ENCODE measurements at regions not wholly inside any gene's neighbourhood (a gene's known extent, or its start where the extent isn't known, plus 50 kb on each side); places are given as distances from the start of the nearest gene placed in this dataset.

- TF ChIP-seq, protein P1, sequence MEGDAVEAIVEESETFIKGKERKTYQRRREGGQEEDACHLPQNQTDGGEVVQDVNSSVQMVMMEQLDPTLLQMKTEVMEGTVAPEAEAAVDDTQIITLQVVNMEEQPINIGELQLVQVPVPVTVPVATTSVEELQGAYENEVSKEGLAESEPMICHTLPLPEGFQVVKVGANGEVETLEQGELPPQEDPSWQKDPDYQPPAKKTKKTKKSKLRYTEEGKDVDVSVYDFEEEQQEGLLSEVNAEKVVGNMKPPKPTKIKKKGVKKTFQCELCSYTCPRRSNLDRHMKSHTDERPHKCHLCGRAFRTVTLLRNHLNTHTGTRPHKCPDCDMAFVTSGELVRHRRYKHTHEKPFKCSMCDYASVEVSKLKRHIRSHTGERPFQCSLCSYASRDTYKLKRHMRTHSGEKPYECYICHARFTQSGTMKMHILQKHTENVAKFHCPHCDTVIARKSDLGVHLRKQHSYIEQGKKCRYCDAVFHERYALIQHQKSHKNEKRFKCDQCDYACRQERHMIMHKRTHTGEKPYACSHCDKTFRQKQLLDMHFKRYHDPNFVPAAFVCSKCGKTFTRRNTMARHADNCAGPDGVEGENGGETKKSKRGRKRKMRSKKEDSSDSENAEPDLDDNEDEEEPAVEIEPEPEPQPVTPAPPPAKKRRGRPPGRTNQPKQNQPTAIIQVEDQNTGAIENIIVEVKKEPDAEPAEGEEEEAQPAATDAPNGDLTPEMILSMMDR (IDR thresholded peaks at IDR 0.05): no peak
- TF ChIP-seq EZH2phosphoT487 (IDR thresholded peaks at IDR 0.05; ENCODE audit: borderline replicate concordance, low read depth) (no peak), IRF3 (IDR thresholded peaks at IDR 0.05; ENCODE audit: low read depth, low read length) (no peak), MXI1 (IDR thresholded peaks at IDR 0.05; ENCODE audit: low read depth, low read length) (no peak), YY1 (IDR thresholded peaks at IDR 0.05; ENCODE audit: low read depth) (no peak), GABPA (IDR thresholded peaks at IDR 0.05; ENCODE audit: low read depth) (no peak), EP300 (IDR thresholded peaks at IDR 0.05; ENCODE audit: borderline replicate concordance in 1 of 2, low read depth in 1 of 2, low read length in 1 of 2) (no peak), PBX3 (IDR thresholded peaks at IDR 0.05) (no peak), ELF1 (IDR thresholded peaks at IDR 0.05) (no peak), TAF1 (IDR thresholded peaks at IDR 0.05; ENCODE audit: borderline replicate concordance, low read depth, low read length) (no peak), POLR2AphosphoS5 (IDR thresholded peaks at IDR 0.05; ENCODE audit: low read depth, low read length) (no peak)
- TF ChIP-seq, protein P2, sequence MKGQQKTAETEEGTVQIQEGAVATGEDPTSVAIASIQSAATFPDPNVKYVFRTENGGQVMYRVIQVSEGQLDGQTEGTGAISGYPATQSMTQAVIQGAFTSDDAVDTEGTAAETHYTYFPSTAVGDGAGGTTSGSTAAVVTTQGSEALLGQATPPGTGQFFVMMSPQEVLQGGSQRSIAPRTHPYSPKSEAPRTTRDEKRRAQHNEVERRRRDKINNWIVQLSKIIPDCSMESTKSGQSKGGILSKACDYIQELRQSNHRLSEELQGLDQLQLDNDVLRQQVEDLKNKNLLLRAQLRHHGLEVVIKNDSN (IDR thresholded peaks at IDR 0.05; ENCODE audit: borderline replicate concordance, low read depth): no peak
- TF ChIP-seq, protein P3, sequence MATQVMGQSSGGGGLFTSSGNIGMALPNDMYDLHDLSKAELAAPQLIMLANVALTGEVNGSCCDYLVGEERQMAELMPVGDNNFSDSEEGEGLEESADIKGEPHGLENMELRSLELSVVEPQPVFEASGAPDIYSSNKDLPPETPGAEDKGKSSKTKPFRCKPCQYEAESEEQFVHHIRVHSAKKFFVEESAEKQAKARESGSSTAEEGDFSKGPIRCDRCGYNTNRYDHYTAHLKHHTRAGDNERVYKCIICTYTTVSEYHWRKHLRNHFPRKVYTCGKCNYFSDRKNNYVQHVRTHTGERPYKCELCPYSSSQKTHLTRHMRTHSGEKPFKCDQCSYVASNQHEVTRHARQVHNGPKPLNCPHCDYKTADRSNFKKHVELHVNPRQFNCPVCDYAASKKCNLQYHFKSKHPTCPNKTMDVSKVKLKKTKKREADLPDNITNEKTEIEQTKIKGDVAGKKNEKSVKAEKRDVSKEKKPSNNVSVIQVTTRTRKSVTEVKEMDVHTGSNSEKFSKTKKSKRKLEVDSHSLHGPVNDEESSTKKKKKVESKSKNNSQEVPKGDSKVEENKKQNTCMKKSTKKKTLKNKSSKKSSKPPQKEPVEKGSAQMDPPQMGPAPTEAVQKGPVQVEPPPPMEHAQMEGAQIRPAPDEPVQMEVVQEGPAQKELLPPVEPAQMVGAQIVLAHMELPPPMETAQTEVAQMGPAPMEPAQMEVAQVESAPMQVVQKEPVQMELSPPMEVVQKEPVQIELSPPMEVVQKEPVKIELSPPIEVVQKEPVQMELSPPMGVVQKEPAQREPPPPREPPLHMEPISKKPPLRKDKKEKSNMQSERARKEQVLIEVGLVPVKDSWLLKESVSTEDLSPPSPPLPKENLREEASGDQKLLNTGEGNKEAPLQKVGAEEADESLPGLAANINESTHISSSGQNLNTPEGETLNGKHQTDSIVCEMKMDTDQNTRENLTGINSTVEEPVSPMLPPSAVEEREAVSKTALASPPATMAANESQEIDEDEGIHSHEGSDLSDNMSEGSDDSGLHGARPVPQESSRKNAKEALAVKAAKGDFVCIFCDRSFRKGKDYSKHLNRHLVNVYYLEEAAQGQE (IDR thresholded peaks at IDR 0.05; ENCODE audit: low read depth, low read length): no peak
Measured at GRCh38 chr11:70729949-70730348, 331.6 kb downstream of the CTTN start.

All from SK-N-SH (cell line).